GM12874 (cell line): ENCODE measurements at regions not wholly inside any gene's neighbourhood (a gene's known extent, or its start where the extent isn't known, plus 50 kb on each side); places are given as distances from the start of the nearest gene placed in this dataset.

Source experiments
- CTCF ChIP-seq: IDR thresholded peaks from 2 replicates; pipeline ENCODE4 v1.5.1; 2011; ENCODE audit warnings: low read depth, mild to moderate bottlenecking, control low read depth, low read length, moderate library complexity; ENCODE audit not compliant: insufficient read depth

DNA sequence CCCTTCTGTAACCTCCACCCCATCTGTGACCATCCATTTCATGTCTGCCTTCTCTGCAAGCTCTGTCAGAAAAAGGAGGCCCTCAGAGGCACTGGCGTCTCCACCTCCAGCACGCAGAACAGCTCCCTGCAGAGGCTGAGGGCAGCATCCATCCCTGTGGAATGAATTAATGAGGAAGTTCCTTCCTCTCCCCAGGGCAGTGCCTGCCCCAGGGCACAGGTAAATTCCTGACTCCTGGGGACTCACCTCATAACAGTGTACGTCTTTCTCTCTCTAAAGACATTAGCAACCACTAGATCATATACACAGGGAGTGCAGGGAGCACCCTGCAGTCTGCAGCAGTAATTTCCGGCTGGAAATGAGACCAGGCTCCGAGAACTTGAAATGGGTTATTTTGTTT, 155.0 kb upstream of the TMEM132C start:
- TF ChIP-seq CTCF: no peak

DNA sequence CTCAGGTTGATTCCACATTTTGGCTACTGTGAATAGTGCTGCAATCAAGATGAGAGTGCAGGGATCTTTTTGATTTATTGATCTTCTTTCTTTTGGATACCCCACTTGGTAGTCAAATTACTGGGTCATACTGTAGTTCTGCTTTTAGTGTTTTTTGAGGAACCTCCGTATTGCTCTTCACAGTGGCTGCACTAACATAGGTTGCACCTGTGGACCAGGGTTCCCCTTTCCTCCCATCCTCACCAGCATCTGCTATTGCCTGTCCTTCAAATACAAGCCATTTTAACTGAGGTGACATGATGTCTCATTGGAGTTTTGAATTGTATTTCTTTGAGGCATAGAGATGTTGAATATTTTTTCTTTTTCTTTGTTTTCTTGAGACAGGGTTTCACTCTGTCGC, 152.5 kb upstream of the TMEM132C start:
- no peak for TF ChIP-seq CTCF

- no peak for TF ChIP-seq CTCF
These were observed 150.4 kb upstream of the TMEM132C start for GRCh38 chr12:128116537-128116936.

- no peak for TF ChIP-seq CTCF
These were observed 146.9 kb upstream of the TMEM132C start for GRCh38 chr12:128120035-128120434.

DNA sequence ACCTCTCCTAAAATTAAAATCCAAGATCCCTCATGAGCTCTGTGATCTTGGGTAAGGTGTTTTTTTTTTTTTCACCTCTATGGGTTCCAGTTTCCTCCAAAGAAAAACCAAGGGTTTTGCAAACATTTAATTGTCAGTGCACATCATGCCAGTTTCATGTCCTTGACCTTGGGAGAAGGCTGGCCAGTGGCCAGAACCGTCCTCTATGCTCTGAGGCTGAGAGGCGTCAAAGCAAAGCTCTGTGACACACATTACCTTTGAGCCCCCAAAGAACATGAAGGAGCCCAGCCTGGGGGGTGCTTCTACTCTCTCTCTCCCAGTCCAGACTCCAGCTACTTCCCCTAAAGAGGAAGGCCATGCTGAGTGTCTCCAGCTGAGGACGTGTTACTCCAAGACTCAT, 145.5 kb upstream of the TMEM132C start:
- no peak for TF ChIP-seq CTCF

- no peak for TF ChIP-seq CTCF
These were observed 143.9 kb upstream of the TMEM132C start for GRCh38 chr12:128123096-128123495.

- TF ChIP-seq CTCF: no peak
These were observed 135.0 kb upstream of the TMEM132C start for GRCh38 chr12:128131955-128132354.
